BJ (cell line): ENCODE measurements at regions not wholly inside any gene's neighbourhood (a gene's known extent, or its start where the extent isn't known, plus 50 kb on each side); places are given as distances from the start of the nearest gene placed in this dataset.

Experiments
- CTCF ChIA-PET: fragments of 350-600 bp; formaldehyde crosslinking; extraction: SDS; loops from one replicate; lab custom pipeline; 2021; ENCODE audit warnings: antibody characterized with exemption, inconsistent platforms; lab: Yijun Ruan, JAX
- POLR2A ChIA-PET: fragments of 300-600 bp; sonication (Branson Sonifier 250); formaldehyde crosslinking; extraction: SDS; loops from one replicate; lab custom pipeline; 2021; ENCODE audit warnings: antibody characterized with exemption; lab: Charles Lee
- DNase-seq: peaks from one replicate; pipeline ENCODE4 v3.0.0-alpha.2; 2011; ENCODE audit warnings: low read depth
- H3K27me3 ChIP-seq: 2 replicates; pipeline ENCODE4 v1.6.0; 2011; ENCODE audit warnings: low read length; ENCODE audit not compliant: control insufficient read depth, insufficient read depth
- H3K36me3 ChIP-seq: 2 replicates; pipeline ENCODE4 v1.5.1; 2011; ENCODE audit warnings: low read length; ENCODE audit not compliant: control insufficient read depth, insufficient read depth
- H3K4me3 ChIP-seq: 2 replicates; pipeline ENCODE4 v1.5.1; 2011; ENCODE audit warnings: low read depth, mild to moderate bottlenecking, control low read depth, low read length
- CTCF ChIP-seq: IDR thresholded peaks from 2 replicates; pipeline ENCODE4 v1.5.1; 2011; ENCODE audit warnings: low read depth, mild to moderate bottlenecking, control low read depth, inconsistent platforms, low read length, moderate library complexity; ENCODE audit not compliant: insufficient read depth

- CTCF ChIA-PET, result no interaction called here
- DNase-seq, result no peak
- H3K27me3 ChIP-seq, result no peaks in the 10 kb centered on the region
- no peak for TF ChIP-seq CTCF
- no peak overlapping the region for H3K4me3 ChIP-seq
- POLR2A ChIA-PET, result interaction anchor here (0.6 kb wide), 1 partner anchor 342 kb away, joined by 11 read pairs; no protein-coding TSS in a partner anchor
- H3K36me3 ChIP-seq, result no peaks in the 10 kb centered on the region
Measured at GRCh38 chr11:127443297-127443696, 442.7 kb upstream of the KIRREL3 start.

DNA sequence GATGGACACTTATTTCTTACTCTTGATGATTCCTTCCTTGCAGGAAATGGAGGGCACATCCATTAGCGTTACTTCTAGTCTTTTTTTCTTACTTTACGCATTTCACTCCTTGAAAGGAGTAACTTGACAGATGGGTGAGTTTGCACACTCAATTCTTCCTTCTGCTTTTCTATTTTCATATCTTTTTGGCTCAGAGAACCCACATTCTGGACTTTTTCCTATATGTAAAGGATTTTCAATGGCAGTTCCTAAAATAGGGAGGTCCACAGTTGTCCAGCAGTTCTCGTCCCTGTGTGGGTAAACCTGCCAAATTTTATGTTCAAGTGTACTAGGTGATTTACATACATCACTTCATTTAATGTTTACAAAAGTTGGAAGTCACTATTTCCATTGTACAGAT lies 440.0 kb upstream of the KIRREL3 start:
- Histone ChIP-seq H3K36me3 (no peaks in the 10 kb centered on the region), H3K4me3 (no peak overlapping the region), H3K27me3 (no peaks in the 10 kb centered on the region)
- CTCF ChIA-PET, result interaction anchor here (0.7 kb wide), 1 partner anchor 102 kb away, joined by 4 read pairs; no protein-coding TSS in a partner anchor
- no peak for DNase-seq
- TF ChIP-seq CTCF, result no peak
- POLR2A ChIA-PET, result no interaction called here

- TF ChIP-seq CTCF, result no peak
- ChIA-PET POLR2A (no interaction called here), CTCF (interaction anchor here (1.1 kb wide), 1 partner anchor 13 kb away, joined by 3 read pairs; no protein-coding TSS in a partner anchor)
- DNase-seq, result no peak
- Histone ChIP-seq H3K36me3 (no peaks in the 10 kb centered on the region), H3K27me3 (no peaks in the 10 kb centered on the region), H3K4me3 (no peak overlapping the region)
Measured at GRCh38 chr11:127425281-127425680, 424.7 kb upstream of the KIRREL3 start.

DNA sequence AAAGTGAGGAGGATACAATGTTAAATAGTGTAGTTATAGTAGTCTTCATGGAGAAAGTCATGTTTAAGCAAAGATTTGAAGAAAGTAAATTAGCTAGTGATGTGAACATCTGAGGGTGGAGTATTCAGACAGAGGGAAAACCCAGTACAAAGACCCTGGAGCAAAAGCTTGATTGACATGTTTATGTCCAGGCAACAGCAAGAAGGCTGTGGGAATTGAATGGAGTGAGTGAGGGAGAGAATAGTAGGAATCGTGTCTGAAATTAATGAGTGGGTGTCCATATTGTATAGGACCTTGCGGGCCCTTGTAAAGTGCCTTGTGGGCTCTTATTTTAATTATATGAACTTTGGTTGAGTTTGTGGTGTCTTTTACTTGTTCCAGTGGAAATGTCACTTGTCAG lies 424.1 kb upstream of the KIRREL3 start:
- TF ChIP-seq CTCF, result no peak
- CTCF ChIA-PET, result interaction anchor here (1.1 kb wide), 1 partner anchor 14 kb away, joined by 3 read pairs; no protein-coding TSS in a partner anchor
- Histone ChIP-seq H3K36me3 (no peaks in the 10 kb centered on the region), H3K4me3 (no peak overlapping the region), H3K27me3 (no peaks in the 10 kb centered on the region)
- POLR2A ChIA-PET, result no interaction called here
- DNase-seq, result no peak

GRCh38 chr11:127420139-127420538 lies 419.6 kb upstream of the KIRREL3 start:
- no peaks in the 10 kb centered on the region for H3K36me3 ChIP-seq
- POLR2A ChIA-PET, result no interaction called here
- H3K27me3 ChIP-seq, result no peaks in the 10 kb centered on the region
- DNase-seq, result no peak
- CTCF ChIA-PET, result interaction anchor here (0.6 kb wide), 1 partner anchor 117 kb away, joined by 3 read pairs; no protein-coding TSS in a partner anchor
- no peak overlapping the region for H3K4me3 ChIP-seq
- no peak for TF ChIP-seq CTCF
